GM18870 (cell line): ENCODE measurements at regions not wholly inside any gene's neighbourhood (a gene's known extent, or its start where the extent isn't known, plus 50 kb on each side); places are given as distances from the start of the nearest gene placed in this dataset.

ENCODE experiments used
- ATAC-seq: cut with Tn5 transposase; IDR thresholded peaks from one replicate; pipeline ENCODE4 v1.9.1; 2021; ENCODE audit warnings: moderate library complexity; ENCODE audit not compliant: unreplicated experiment

DNA sequence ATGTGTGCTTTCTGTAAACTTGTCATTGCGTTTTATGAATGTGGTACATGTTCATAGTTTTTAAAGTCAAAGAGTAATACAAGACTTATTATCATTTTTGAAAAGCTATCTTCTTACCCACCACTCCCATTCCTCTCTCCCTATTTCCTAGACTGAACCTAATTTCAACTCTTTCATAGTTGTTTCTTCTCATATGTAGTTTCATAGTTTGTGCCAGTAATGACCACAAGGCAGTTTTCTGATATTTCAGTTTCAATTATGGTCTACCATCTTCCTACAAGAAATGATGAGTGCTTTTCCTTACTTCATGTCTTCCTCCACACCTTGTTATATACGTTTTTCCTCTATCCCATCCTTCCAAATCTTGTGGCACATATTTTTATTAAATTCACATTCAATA is 445.0 kb upstream of the GOLIM4 start:
- ATAC-seq: no peak

DNA sequence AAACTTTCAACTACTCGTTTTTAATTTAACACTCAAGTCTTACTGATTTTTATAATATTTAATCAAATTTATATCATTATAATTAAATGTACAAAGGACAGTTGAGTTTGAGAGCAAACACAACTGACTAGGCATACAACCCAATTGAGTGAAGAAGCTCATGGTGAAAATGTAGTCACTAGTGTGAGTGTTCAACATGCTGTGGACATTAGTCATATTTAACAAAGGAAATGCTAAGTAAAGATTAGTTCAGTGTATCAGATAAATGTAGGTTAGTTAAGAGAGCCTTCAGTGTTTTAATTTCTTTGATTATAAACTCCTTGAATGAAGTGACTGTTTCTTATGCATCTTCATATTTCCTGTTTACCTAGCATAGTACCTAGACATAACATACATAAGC is 444.2 kb upstream of the GOLIM4 start:
- ATAC-seq: no peak

DNA sequence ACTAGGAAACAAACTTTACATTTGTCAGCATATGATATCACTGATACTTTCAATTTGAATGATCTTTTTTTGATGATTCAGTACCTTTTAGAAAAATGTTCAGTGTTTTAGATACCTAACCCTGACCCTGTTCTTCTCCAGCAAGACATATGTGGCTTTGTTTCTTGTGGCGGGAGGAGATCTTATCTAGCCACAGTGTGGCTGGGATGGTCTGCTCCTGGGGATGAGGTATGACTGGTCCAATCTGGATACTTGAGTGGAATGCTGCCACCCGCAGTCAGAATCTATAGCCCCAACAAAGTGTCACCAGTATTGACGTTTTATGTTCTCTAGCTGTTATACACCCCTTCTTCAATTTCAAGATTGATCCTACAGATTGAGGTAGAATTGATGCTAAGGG is 439.0 kb upstream of the GOLIM4 start:
- no peak for ATAC-seq

DNA sequence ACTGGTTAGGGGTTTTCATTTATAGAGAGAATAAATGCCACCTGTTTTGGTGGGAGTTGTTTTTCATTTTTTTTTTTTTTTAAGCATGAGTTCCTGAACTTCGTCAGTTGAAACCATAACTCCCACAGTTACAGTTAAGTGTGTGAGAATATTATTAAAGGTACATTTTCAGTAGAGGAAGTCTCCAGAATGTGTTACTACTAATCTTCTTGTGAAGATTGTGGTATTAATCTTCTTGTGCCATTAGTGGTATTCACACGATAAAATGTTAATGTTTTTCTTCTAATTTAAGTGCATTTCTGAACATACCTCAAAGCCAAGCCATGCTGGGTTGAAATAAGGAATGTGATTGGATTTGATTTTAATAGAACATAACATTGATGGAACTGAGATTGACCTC is 437.9 kb upstream of the GOLIM4 start:
- no peak for ATAC-seq

DNA sequence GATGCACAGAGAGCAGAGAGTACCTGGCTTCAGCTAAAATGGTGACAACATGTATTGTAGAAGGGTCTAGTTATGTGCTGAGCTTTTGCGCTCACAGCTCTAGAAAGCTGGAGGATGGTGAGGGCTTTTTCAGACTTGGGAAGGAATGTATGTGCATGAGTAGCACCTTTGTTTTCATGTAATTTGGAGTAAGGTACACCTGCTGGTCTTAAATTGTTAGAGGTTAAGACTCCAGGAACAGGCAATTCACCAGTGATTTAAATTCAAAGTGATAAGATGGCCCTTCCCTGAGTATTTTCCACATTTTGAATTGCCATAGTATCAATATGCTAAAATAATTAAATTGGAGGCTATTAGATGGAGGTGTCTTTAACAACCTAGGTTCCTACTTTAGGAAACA is 436.4 kb upstream of the GOLIM4 start:
- ATAC-seq: no peak

DNA sequence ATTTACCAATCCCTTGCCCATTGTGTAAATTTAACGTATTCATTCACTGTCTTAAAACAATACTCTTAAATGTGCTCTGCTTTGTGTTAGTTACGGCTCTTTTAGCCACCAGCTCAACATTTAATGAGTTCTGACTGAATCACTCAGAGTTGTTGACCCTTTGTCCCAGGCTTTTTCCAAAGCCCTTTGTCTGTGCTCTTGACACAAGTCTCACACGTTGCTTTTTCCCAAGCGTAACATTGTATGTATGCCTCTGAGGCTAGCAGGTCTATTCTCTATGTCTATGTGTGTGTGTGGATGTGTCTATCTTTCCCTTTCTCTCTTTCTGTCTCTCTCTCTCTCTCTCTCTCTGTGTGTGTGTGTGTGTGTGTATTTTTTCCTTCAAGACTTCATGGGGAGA is 435.4 kb upstream of the GOLIM4 start:
- no peak for ATAC-seq

DNA sequence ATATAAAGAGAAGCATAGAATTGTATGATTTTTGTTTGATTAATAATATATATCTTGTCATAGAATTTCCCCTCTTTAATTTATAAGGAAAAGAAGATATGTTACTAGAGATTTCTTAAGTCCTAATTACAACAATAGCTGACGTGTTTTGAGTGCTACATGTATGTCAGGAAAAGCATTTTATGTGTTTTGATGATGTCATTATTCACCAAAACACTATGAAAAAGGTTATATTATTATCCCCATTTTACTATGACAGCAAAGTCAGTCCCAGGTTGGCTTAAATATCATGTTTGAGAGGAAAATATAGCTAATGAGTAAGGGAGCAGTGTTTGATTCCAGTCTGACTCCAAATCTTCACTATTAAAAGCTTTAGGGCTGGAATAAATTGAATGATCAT is 428.4 kb upstream of the GOLIM4 start:
- no peak for ATAC-seq

DNA sequence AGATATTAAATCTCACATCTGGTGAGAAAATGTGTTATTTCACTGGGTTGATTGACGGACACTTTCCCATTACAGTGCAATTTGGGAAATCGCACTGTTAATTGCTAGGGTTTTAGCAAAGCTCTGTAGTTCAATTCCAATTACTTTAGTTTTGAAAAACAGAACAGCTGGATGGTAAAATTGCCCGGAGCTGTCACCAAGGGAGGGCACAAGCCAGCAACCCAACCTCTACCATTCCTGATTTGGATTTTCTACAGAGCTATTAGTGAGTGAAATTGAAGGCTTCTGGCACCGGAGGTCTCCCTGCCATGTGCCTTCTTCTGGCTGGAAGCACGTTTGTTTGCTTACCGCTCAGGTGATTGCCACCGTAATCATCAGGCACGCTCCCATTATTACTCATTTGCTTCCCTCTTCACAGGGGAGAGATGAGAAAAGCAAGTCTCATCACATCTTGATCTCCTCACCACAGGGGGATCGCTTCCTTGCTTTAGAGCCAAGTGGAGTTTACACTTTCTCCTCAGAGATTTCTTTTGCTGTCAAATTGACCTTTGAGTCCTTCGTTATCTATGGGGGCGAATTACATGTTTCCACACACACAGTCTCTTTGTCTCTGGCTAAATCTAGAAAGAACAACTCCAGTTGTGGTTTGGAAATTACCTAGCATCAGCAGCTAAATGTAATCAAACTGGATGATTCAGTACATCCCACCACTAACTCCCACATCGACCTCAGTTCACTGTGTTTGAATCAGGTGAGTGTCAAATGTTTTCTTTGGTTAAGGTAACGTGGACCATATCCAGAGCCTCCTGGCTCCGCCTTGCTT is 421.7 kb upstream of the GOLIM4 start:
- peak; percentile 47 for ATAC-seq

DNA sequence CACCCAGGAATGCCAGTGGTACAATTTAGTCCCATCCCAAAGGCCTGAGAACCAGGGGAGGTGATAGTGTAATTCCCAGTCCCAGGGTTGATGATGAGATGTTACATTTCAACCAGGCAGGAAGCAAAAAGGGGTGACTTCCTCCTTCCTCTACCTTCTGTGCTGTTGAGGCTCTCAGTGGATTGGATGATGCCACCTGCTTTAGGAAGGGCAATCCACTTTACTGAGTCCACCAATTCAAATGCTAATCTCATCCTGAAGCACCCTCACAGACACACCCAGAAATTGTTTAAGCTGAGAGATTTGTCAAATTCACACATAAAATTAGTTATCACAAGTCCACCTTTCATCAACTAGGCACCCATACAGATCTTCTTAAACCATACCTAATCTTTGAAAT is 418.5 kb upstream of the GOLIM4 start:
- ATAC-seq: no peak

DNA sequence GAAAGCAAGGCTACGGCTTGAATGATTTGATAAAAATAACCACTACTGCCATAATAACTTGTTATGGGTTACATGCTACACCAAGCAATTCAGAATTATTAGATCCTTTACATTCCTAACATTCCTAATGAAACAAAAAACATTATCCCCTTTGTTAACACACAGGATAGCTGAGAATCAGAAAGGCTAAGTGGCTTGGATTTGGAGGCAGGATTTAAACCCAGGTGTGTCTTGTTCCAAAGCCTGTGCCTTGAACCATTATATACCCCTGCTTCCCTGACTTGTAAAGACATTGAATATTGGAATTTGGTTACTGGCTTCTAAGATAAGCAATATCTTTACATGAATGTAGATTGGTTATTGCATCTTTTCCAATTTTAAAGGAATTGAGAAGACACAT is 417.1 kb upstream of the GOLIM4 start:
- no peak for ATAC-seq

DNA sequence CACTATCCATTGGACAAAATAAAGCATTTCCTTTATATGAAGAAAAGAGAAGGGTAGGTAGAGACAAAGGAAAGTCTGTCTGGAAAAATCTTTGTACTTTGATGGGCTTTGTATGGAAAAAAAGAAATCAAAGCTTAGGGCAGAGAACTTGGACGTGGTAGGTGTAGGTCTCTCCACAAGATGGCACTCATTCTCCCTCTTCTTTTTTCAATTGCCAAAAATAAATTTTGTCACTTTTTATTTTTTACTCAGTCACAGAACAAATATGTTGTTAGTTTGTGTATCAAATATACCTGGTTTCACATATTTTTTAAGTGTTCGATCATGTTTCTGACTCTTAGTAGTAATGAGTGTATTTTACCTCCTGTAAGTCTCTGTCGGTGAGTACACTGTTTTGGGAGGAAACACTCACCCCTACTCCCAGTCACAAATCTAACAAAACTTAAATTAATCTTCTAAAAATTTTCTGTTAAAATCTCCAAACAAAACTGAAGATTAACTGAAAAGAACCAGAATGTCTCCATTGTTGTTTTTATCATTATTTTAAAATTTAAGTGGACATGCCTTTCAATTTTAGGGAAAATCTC is 415.8 kb upstream of the GOLIM4 start:
- ATAC-seq: no peak

DNA sequence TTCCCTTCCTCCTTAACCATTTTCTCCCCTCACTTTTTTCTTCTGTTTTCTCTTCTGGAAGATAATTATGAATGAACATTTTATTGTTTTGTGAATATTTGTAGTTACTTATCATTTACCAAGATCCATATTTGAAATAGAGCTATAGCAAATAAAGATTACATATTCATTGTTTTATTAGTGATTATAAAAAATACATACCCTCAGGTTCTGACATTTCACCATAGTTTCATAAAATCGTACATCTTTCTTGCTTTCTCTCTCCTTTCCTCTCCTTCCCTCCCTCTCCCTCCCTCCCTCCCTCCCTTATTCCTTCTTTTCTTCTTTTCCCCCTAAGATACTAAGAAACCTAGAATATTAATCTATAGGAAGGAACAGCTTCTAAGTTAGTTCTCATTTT is 410.9 kb upstream of the GOLIM4 start:
- no peak for ATAC-seq

DNA sequence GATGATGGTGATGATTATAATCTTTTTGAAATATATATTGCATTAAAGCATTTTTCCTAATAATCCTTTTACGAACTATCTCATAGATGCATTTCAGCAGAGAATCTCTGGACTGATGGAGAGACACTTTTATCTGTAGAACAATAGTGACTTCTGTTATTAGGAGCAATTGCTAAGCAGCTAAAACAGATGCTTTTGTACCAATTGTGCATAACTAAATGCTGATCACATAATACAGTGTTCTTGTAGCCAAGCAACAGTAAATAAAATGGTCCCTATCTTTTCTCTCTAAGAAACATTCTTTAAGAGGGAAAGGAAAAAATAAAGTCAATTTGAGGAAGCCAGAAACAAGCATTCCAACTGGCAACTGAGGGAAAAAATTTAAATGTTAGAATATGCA is 405.8 kb upstream of the GOLIM4 start:
- ATAC-seq: no peak

DNA sequence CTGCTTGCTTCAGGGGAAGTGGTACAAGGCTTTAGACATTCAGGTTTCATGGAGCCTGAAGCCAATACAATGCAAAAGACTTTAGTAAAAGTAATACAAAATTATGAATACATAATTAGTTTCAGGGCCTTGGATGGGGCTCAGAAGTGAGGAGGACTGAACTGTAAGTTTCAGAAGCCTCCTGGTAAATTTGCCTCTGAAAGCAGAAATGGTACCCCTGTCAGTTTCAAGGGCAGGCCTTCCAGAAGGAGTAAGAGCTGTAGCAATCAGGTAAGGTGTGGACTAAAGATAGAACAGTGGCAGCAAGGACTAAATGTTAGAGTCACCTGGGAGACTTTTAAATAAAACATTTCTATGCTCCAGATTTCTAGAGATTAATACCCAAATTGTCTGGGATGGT is 402.5 kb upstream of the GOLIM4 start:
- no peak for ATAC-seq

DNA sequence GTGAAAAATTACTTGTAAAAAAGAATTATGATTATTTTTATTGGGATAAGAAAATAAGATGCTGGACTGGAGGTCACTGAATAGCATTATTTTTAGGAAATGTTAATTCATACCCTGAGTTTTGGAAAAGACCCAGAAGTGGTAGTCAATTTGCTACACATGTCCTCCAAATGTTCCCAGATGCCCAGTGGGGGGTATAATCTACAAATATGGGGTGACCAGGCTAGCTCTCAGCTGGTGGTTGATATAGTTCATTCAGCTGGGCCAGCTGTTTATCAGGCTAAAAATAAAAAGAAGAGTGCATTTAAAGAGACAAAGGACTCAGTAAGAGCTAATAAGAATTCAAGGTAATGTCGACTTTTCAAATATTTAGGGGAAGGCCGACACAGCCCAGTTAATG is 402.0 kb upstream of the GOLIM4 start:
- no peak for ATAC-seq

DNA sequence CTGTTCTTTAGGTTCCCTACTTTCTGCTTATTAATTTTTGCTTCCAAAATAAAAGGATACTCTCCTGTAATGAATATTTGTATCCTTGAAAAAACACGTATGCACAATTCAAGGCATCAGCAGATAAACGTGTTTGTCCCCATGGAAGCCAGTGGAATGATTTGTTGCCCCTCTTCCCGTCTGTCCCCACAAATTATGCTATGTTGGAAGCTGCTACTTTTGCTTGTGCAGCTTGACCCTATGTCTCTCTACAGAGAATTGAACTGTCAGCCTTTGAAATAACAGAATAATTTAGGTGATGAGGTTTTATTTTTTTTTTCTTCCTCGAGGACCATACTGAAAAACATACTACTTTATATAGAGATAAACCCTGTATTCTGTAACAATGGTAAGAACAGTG is 401.5 kb upstream of the GOLIM4 start:
- ATAC-seq: no peak

DNA sequence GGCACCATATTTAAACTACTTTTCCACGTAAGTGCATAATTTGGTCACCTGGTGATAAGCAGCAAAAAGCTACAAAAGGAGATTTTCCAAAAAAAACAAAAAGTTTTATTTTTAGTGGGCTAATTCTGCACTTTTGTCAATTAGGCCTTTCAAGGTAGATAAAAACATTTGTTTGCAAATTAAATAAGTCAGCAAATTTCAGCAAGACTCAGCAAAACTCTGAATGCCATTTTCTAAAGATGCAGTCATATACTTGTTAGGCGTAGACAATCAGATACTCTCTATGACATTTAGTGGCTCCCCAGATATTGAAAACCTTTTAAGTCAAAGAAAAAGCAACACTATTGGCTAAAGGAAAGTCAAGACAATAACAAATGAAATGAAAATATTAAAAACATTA is 400.2 kb upstream of the GOLIM4 start:
- no peak for ATAC-seq

DNA sequence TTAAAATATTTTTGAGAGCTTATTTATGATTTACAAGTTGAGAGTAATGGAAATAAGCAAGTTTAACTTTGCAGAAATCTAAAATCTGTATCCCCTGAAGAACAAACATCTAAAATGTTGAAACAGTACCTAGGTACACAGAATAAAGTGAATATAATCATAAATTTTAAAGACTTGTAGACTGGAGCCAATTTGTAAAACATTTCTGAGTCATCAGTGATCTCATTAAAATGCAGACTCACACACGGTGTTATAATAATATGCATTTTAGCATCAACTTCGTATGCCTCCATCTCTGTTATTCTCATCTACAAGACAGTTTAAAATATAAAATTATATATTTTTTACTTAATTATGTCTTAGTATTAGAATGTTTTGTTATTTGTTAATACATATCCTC is 399.5 kb upstream of the GOLIM4 start:
- no peak for ATAC-seq

DNA sequence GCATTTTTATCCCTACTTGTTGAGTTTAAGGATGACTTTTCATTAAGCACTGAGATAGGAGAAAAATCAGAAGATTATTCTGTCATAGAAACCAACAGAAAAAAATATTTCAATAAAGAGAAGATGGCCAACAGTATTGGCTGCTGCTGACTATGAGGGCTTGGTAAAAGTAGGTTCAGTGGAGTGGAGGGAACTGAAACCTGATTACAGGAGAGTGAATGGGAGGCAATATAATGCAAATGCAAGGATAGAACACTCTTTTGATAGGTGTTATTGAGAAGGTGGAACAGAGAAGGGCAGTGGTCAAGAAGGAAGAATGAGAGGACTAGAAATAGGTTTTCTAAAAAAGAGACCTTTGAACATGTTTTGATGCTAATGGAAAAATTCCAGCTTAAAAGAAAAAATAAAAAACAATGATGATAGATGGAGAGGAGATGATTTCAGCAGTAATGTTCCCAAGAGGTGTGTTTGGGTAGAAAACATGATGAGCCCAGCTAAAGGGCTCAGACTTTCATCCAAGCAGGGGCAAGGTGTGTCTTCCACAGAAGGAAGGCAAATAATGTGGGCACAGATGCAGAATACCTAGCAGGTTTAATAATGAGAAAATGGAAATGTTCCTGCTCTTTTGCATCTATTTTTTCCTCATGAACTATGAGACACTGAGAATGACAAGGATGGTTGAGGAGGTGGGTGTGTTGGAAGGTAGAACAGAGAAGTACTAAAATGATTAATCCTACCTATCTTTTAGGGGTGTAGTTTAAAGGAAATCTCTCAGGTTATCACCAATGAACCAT is 397.9 kb upstream of the GOLIM4 start:
- no peak for ATAC-seq

DNA sequence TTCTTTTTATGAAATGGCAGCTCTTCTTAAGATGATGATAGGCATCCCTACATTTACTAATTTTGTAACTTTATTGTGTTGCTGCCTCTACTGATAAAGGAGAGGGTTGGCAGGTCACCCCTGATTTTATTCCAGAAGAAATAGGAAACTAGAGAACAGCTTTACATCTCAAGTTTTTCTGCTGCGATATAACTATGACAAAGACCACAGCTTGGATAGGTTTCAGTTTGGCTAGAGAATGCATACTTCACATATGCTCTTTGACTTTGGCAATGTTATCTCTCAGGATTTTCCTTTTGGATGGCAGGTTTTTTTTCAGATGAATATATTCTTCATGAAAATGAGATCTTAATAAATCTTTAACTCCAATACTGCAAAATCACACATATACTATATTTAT is 395.3 kb upstream of the GOLIM4 start:
- ATAC-seq: no peak

DNA sequence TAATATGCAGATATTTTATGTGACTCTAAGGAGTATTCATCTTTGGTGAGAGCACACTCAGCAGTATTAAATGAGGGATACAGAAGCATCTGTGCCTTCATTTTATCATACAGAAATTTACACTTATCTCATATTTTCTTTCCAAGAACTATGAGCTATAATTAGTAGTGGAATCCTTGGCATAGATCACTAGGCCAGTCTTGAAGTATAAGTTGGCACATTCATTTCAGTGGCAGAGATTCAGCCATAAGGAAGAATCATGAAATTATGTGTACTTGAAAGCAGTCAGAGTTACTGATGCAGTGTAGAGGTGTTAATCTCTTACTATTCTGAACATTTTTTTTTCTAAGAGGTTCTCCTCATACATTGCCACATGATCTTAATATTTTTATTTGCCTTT is 393.6 kb upstream of the GOLIM4 start:
- ATAC-seq: no peak

DNA sequence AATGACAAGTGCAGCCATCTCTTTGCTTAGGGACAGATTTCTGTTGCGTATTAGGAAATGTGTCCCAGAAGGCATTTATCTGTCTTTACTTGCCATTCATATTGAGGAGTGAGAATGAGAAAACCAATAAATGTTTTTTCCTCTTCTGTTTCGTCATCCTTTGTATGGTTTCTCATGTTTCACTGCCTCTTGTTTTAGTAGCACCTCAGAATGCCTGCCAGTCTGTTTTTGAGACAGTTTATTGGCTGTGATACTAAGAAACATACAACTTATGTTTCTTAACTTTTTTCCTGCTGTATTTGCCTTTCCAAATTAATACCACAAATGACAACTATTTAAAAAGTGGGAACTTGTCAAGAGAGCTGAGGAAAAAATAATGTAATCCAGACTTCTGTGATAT is 390.2 kb upstream of the GOLIM4 start:
- no peak for ATAC-seq
